GM12865 (cell line): ENCODE measurements at regions not wholly inside any gene's neighbourhood (a gene's known extent, or its start where the extent isn't known, plus 50 kb on each side); places are given as distances from the start of the nearest gene placed in this dataset.

Experiments used
- DNase-seq: peaks from one replicate; pipeline ENCODE4 v3.0.0; 2010; ENCODE audit warnings: low read depth
- H3K4me3 ChIP-seq: 2 replicates; pipeline ENCODE4 v1.5.1; 2011; ENCODE audit warnings: mild to moderate bottlenecking, low read depth, low read length, control low read depth
- TF ChIP-seq, protein P1 (sequence below): IDR thresholded peaks from 2 replicates; pipeline ENCODE4 v1.5.1; 2011; ENCODE audit warnings: low read length, control low read depth, low read depth, inconsistent platforms; ENCODE audit not compliant: insufficient read depth; ENCODE audit errors: missing control alignments

DNA sequence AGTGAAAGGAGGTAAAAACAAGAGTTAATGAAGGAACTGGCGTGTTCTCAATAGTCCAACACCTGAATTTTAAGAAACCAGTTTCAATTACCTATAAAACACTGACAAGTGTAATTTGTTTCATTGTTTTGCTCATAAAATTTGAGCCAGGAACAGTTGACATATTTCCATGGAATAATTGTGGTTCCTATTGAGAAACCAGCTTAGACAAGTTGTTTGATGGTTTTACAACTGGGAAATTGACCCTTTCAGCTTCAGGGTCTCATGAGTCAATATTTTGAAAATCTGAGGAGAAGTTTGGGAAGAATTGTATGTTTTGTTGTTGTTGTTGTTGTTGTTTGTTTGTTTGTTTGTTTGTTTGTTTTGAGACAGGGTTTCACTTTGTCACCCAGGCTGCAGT, 69.1 kb upstream of the GADD45A start:
- TF ChIP-seq, protein P1, sequence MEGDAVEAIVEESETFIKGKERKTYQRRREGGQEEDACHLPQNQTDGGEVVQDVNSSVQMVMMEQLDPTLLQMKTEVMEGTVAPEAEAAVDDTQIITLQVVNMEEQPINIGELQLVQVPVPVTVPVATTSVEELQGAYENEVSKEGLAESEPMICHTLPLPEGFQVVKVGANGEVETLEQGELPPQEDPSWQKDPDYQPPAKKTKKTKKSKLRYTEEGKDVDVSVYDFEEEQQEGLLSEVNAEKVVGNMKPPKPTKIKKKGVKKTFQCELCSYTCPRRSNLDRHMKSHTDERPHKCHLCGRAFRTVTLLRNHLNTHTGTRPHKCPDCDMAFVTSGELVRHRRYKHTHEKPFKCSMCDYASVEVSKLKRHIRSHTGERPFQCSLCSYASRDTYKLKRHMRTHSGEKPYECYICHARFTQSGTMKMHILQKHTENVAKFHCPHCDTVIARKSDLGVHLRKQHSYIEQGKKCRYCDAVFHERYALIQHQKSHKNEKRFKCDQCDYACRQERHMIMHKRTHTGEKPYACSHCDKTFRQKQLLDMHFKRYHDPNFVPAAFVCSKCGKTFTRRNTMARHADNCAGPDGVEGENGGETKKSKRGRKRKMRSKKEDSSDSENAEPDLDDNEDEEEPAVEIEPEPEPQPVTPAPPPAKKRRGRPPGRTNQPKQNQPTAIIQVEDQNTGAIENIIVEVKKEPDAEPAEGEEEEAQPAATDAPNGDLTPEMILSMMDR: no peak
- DNase-seq: no peak
- H3K4me3 ChIP-seq: no peak overlapping the region

DNA sequence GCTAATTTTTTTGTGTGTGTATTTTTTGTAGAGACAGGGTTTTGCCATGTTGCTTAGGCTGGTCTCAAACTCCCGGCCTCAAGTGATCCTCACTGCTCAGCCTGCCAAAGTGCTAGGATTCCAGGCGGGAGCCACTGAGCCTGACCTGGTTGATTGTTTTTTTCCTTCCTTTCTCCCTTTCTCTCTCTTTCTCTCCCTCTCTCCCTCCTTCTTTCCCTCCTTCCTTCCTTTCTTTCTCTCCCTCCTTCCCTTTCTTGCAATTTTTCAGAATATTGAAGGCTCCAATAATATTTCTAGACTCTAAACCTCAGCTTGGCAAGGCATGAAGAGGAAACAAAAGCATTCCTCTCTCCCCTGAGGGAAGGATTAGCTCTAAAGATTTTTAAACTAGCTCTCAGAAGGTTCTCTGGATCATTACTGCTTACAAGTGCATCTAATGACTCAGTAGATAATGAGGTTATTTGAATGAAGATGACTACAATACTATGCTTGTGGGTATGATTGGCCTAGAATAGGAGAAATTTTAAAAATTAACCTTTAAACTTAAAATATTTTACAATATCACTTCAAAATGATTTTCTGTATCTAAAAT, 68.5 kb upstream of the GADD45A start:
- H3K4me3 ChIP-seq: no peak overlapping the region
- no peak for DNase-seq
- TF ChIP-seq, protein P1: no peak

DNA sequence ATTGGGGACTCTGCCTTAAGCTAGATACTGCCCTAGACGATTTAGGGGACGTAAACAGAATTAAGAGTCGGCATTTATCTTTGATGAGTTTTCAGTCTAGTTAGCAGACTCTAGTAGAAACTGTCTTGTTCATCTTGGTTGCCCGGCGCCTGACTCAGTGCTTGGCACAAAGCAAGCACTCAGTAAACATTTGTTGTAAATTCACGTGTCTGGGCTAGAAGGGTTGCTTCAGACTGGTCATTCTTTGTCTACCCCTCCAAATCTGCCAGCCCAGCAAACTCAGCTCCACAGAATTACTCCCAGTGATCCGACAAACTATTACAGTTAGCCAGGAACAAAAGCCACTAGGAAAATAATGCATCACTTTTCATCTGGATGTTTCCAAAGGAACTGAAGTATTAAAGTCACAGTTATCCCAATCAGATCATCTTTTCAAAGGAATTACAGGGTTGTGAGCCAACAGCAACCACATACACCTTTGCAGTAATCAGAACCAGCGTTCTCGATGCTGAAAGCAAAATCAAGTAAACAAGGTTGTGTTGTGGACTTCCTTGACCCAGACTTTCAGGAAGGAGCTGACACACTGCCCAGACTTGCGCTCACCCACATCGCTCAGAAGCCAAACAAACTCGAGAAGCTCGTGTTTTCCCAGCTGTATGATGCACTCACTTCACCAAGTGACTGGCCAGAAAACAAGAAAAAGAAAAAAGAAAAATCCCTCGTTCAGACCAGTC, 66.5 kb upstream of the GADD45A start:
- no peak overlapping the region for H3K4me3 ChIP-seq
- no peak for DNase-seq
- TF ChIP-seq, protein P1: no peak

DNA sequence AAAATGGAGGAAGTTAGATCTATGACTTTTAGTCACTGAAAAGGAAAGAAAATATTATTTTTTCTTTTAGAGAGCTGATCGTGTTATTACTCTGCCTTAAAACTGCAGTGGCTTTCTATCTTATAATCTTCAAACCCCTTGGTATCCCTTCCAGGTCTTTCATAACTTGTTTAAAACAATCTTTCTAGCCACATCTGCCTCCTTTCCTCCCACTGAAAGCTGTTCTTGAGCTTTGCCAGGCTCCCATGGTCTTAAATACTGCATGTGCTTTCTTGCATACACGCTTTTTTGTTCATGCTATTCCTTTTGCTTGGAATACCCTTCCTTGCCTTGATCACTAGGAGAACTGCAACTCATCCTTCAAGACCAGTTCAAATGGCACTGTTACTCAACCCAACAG, 65.9 kb upstream of the GADD45A start:
- TF ChIP-seq, protein P1: no peak
- DNase-seq: no peak

DNA sequence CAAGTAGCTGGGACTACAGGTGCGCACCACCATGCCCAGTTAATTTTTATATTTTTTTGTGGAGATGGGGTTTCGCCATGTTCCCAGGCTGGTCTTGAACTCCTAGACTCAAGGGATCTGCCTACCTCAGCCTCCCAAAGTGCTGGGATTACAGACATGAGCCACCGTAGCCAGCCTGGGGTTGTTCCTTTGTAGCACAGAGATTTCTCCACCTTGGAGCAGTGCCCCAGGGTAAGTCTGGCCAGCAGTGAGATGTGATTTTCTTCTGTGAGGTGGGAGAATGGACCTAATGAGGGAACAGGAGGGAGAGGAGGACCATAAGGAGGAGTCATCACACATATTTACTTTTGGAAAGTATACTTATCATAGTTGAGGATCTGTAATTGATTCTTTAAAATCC, 61.1 kb upstream of the GADD45A start:
- no peak for DNase-seq
- no peak overlapping the region for H3K4me3 ChIP-seq
- TF ChIP-seq, protein P1: no peak

More for the DNA sequence above, 65.9 kb upstream of the GADD45A start:
- no peak overlapping the region for H3K4me3 ChIP-seq

DNA sequence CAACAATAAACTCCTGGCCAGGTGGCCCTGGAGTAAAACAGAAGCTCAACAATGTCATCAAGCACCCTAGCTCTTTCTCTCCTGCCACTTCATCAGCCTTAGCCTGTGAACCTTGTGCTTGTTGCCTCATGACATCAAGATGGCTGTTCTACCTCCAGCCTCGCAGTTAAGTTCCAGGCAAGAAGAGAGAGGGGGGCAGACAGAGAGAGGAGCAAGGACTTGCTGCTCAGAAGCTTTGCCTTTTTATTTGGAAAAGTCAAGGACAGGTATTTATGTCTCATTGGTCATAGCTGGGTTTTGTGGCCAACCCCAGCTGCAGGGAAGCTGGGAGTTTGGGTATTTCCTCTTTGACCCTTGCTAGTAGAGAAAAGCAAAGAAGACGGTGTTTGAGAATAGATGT, 60.3 kb upstream of the GADD45A start:
- DNase-seq: no peak
- no peak overlapping the region for H3K4me3 ChIP-seq
- TF ChIP-seq, protein P1: no peak

DNA sequence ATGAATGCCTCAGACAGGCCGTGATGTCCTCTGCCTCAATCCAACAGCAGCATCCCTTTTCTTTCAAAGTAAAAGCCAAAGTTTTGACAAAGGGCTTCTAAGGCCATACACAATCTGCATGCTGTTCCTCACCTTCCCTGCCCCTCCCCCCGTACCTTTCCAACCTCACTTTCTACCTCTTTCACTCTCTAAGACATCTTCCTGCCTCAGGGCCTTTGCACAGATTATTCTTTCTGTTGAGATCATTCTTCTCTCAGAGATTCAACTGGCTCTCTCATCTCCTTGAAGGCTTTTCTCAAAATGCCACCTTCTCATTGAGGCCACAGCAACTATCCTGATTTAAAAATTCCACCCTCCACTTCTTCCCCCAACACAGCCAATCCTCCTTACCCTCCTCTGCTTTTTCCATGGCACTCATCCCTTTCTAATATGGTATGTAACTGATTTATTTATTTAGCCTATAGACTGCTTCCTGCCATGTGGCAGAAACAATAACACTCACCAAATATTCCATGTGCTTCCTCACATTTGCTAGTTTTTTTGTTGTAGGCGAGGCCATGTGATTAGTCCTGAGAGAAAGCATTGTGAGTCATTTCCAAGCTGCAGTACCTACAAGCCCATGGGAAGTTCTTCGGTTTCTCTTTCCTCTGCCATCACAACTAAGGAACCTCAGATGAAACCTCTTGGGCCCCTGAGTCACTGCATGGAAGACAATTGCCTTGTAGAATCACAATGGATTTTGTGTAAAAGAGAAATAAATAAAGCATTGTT, 58.7 kb upstream of the GADD45A start:
- DNase-seq: no peak
- TF ChIP-seq, protein P1: no peak

More for the DNA sequence above, 58.7 kb upstream of the GADD45A start:
- no peak overlapping the region for H3K4me3 ChIP-seq
